Liver (tissue), 3 donors: ENCODE measurements at regions not wholly inside any gene's neighbourhood (a gene's known extent, or its start where the extent isn't known, plus 50 kb on each side); places are given as distances from the start of the nearest gene placed in this dataset.

Experiments
- CTCF ChIP-seq: fragments of 150-350 bp; IDR thresholded peaks from 2 replicates; pipeline ENCODE4 v1.5.1; 2017; ENCODE audit warnings: improper control_type of control experiment, low read depth, low read length; ENCODE audit not compliant: missing input control
- EGR1 ChIP-seq, 2 donors: IDR thresholded peaks; 2 replicates each; pipeline ENCODE4 v1.6.1; 2016 to 2018; ENCODE audit warnings: antibody characterized with exemption in 2 of 2, low read depth in 2 of 2
- JUND ChIP-seq, 2 donors: IDR thresholded peaks; 2 replicates each; pipeline ENCODE4 v1.6.1; 2016; ENCODE audit warnings: antibody characterized with exemption in 2 of 2
- TAF1 ChIP-seq: conservative IDR thresholded peaks from 2 replicates; pipeline ENCODE4 v1.6.1; 2016; ENCODE audit warnings: antibody characterized with exemption, mild to moderate bottlenecking
- ZBTB33 ChIP-seq: IDR thresholded peaks from 2 replicates; pipeline ENCODE4 v1.6.1; 2016; ENCODE audit warnings: antibody characterized with exemption
- TF ChIP-seq, protein P1 (sequence below): IDR thresholded peaks from 2 replicates; pipeline ENCODE4 v1.6.1; 2016; ENCODE audit warnings: antibody characterized with exemption
- donor health status: healthy.
- donor health status: healthy.

DNA sequence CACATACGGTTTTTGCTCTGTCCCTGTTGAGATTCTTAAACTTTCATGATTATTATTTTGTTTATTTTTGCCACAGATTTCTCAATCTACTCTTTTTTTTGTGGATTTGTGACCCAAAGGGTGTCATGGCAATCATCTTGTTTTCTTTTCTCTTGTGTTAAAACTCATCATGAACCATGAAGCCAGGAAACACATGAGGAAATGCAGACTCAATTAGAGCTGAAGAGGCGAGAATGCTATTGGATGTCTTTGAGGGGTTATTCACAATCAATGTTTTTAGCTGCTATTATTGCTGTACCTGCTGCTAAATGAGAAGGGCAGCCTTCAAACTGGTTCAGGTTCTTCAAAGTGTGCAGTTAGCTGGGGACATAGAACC is 99.5 kb upstream of the MMADHC start:
- TF ChIP-seq CTCF (no peak), TAF1 (no peak), ZBTB33 (no peak), EGR1 (IDR thresholded peaks at IDR 0.05; ENCODE audit: low read depth in 2 of 2) (no peak), JUND (IDR thresholded peaks at IDR 0.05) (no peak)
- TF ChIP-seq, protein P1, sequence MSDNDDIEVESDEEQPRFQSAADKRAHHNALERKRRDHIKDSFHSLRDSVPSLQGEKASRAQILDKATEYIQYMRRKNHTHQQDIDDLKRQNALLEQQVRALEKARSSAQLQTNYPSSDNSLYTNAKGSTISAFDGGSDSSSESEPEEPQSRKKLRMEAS, result no peak
